Upper lobe of left lung (tissue), 6 donors: ENCODE measurements at regions not wholly inside any gene's neighbourhood (a gene's known extent, or its start where the extent isn't known, plus 50 kb on each side); places are given as distances from the start of the nearest gene placed in this dataset.
A peak's percentile ranks its signal among the peaks of the same experiment; 100 is the strongest.

Source experiments
- ATAC-seq, 2 donors: fragments of 200-7000 bp; cut with Tn5 transposase; one replicate each; pipeline ENCODE4 v1.9.1; 2022; ENCODE audit warnings: mild to moderate bottlenecking in 2 of 2, moderate library complexity in 2 of 2; ENCODE audit not compliant: low FRiP score in 2 of 2
- DNase-seq, 2 donors: peaks; one replicate each; pipeline ENCODE4 v3.0.0-alpha.2; 2019 to 2020
- H3K27ac ChIP-seq, 4 donors: fragments of 200-600 bp; sonication (generic); one replicate each; pipeline ENCODE4 v1.5.1; 2016 to 2019
- H3K27me3 ChIP-seq, 4 donors: fragments of 200-600 bp; sonication (generic); one replicate each; pipeline ENCODE4 v1.5.1; 2017 to 2019
- H3K36me3 ChIP-seq, 4 donors: fragments of 200-600 bp; sonication (generic); one replicate each; pipeline ENCODE4 v1.5.1; 2016 to 2019
- H3K4me1 ChIP-seq, 4 donors: fragments of 200-600 bp; sonication (generic); one replicate each; pipeline ENCODE4 v1.5.1; 2018 to 2019
- H3K4me3 ChIP-seq, 4 donors: fragments of 200-600 bp; sonication (generic); one replicate each; pipeline ENCODE4 v1.5.1; 2017 to 2019; ENCODE audit warnings: mild to moderate bottlenecking in 2 of 4, moderate library complexity in 1 of 4
- H3K9me3 ChIP-seq, 4 donors: fragments of 200-600 bp; sonication (generic); one replicate each; pipeline ENCODE4 v1.5.1; 2018 to 2019
- CTCF ChIP-seq, 6 experiments: fragments of 450-650 bp in 4 of 6; fragments of 200-600 bp in 2 of 6; sonication (generic) in 2 of 6; IDR thresholded peaks; one replicate each; pipeline ENCODE4 v1.5.1; 2016 to 2019; ENCODE audit warnings: antibody characterized with exemption in 6 of 6
- EP300 ChIP-seq, 4 donors: sonication (generic); formaldehyde crosslinking; IDR thresholded peaks; one replicate each; pipeline ENCODE4 v1.5.1; 2017; ENCODE audit warnings: antibody characterized with exemption in 4 of 4, control low read depth in 2 of 4
- POLR2A ChIP-seq, 4 donors: fragments of 450-650 bp; IDR thresholded peaks; one replicate each; pipeline ENCODE4 v1.5.1; 2016 to 2017; ENCODE audit warnings: antibody characterized with exemption in 4 of 4, mild to moderate bottlenecking in 2 of 4
- POLR2AphosphoS5 ChIP-seq, 2 donors: sonication (generic); formaldehyde crosslinking; IDR thresholded peaks; one replicate each; pipeline ENCODE4 v1.5.1; 2017; ENCODE audit warnings: antibody characterized with exemption in 2 of 2
- WGBS, 2 donors: methylation state at CpG; one replicate each; pipeline ENCODE4 v1.1.5; 2017 to 2018; 5-methylcytosine and 5-hydroxymethylcytosine counted together
- donor health status: DM: no; HTN: no; CAD: no; lungs with moderate emphysema.
- donor health status: DM: no; HTN: yes; CAD: no; lungs with severe emphysema.

- Histone ChIP-seq H3K9me3 (no peaks in the 10 kb centered on the region), H3K36me3 (no peaks in the 10 kb centered on the region), H3K4me3 (no peak overlapping the region), H3K4me1 (peaks cover 16 to 32% (median 27%) of the 10 kb centered on the region in 4 donors), H3K27me3 (no peaks in the 10 kb centered on the region), H3K27ac (no peak overlapping the region)
- 78 to 87% methylated on average over 7 of the region's 7 CpGs for WGBS, 2 donors
- peak in 1 of 2 donors; percentile 32 for ATAC-seq
- DNase-seq, result no peak
- TF ChIP-seq POLR2AphosphoS5 (IDR thresholded peaks at IDR 0.05) (no peak), CTCF (IDR thresholded peaks at IDR 0.05) (no peak), EP300 (IDR thresholded peaks at IDR 0.05) (no peak), POLR2A (IDR thresholded peaks at IDR 0.05) (no peak)
Measured at GRCh38 chr14:34135492-34135891, 184.6 kb upstream of the EGLN3 start.

- Histone ChIP-seq H3K27me3 (no peaks in the 10 kb centered on the region), H3K36me3 (no peaks in the 10 kb centered on the region), H3K4me1 (peaks cover 8 to 27% (median 20%) of the 10 kb centered on the region in 4 donors), H3K4me3 (no peak overlapping the region), H3K9me3 (no peaks in the 10 kb centered on the region), H3K27ac (no peak overlapping the region)
- DNase-seq, result no peak
- TF ChIP-seq CTCF (IDR thresholded peaks at IDR 0.05), result no peak
- no peak for TF ChIP-seq POLR2AphosphoS5 (IDR thresholded peaks at IDR 0.05)
- TF ChIP-seq POLR2A (IDR thresholded peaks at IDR 0.05), result no peak
- no peak for TF ChIP-seq EP300 (IDR thresholded peaks at IDR 0.05)
- ATAC-seq, result no peak
- WGBS, 2 donors, result 86 to 92% methylated on average over 3 of the region's 3 CpGs
Measured at GRCh38 chr14:34134484-34134883, 183.6 kb upstream of the EGLN3 start.

DNA sequence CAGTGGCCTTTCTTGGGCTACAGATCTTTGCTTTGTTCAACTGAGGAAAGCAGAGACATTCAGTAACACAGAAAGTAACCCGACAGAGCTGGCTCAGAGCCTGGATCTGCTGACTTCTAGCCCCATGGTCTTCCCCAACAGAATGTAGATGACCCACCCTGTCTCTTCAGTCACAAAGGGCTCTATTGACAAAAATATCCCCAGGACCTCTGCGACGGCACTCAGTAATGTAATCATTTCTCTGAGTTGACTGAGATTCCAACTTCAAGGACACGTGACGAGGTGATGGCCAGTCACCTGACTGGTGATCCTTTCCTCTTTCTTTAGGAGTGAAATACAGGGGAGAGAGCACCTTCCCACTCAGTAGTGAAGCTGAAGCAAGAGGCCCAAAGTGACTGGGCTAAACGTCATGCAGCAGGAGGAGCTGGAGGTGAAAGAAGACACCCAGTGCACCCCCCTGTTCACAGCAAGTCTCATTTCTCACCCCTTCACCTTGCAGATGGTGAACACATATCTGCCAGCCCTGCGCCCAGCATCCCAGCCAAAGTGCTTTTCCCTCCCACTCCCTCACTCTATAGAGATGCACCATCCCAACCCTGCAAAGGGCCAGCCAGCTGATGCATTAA, 179.2 kb upstream of the EGLN3 start:
- DNase-seq, result no peak
- Histone ChIP-seq H3K27me3 (no peaks in the 10 kb centered on the region), H3K9me3 (no peaks in the 10 kb centered on the region), H3K27ac (no peak overlapping the region), H3K4me3 (no peak overlapping the region), H3K4me1 (peaks cover 0 to 7% (median 4%) of the 10 kb centered on the region in 4 donors), H3K36me3 (no peaks in the 10 kb centered on the region)
- 88 to 90% methylated on average over 7 of the region's 7 CpGs for WGBS, 2 donors
- no peak for ATAC-seq
- TF ChIP-seq EP300 (IDR thresholded peaks at IDR 0.05), result no peak
- no peak for TF ChIP-seq CTCF (IDR thresholded peaks at IDR 0.05)
- TF ChIP-seq POLR2A (IDR thresholded peaks at IDR 0.05), result no peak
- no peak for TF ChIP-seq POLR2AphosphoS5 (IDR thresholded peaks at IDR 0.05)

GRCh38 chr14:34128665-34129064, 177.8 kb upstream of the EGLN3 start:
- DNase-seq (no peak), ATAC-seq (no peak)
- TF ChIP-seq POLR2A (IDR thresholded peaks at IDR 0.05) (no peak), POLR2AphosphoS5 (IDR thresholded peaks at IDR 0.05) (no peak), EP300 (IDR thresholded peaks at IDR 0.05) (no peak), CTCF (IDR thresholded peaks at IDR 0.05) (no peak)
- no peaks in the 10 kb centered on the region for H3K9me3 ChIP-seq
- peaks cover 0 to 7% (median 4%) of the 10 kb centered on the region in 4 donors for H3K4me1 ChIP-seq
- no peak overlapping the region for H3K4me3 ChIP-seq
- H3K27ac ChIP-seq, result no peak overlapping the region
- H3K27me3 ChIP-seq, result no peaks in the 10 kb centered on the region
- H3K36me3 ChIP-seq, result no peaks in the 10 kb centered on the region
- 89 to 100% methylated on average over 3 to 9 of the region's 9 CpGs for WGBS, 2 donors

- Histone ChIP-seq H3K4me3 (no peak overlapping the region), H3K9me3 (no peaks in the 10 kb centered on the region), H3K4me1 (peaks cover 0 to 7% (median 4%) of the 10 kb centered on the region in 4 donors), H3K36me3 (no peaks in the 10 kb centered on the region), H3K27me3 (no peaks in the 10 kb centered on the region), H3K27ac (no peak overlapping the region)
- TF ChIP-seq POLR2A (IDR thresholded peaks at IDR 0.05) (no peak), POLR2AphosphoS5 (IDR thresholded peaks at IDR 0.05) (no peak), CTCF (IDR thresholded peaks at IDR 0.05) (no peak), EP300 (IDR thresholded peaks at IDR 0.05) (no peak)
- no peak for ATAC-seq
- 70 to 83% methylated on average over 4 of the region's 4 CpGs for WGBS, 2 donors
- no peak for DNase-seq
Measured at GRCh38 chr14:34126586-34126985, 175.7 kb upstream of the EGLN3 start.
